ENCODE measurements at regions not wholly inside any gene's neighbourhood (a gene's known extent, or its start where the extent isn't known, plus 50 kb on each side); places are given as distances from the start of the nearest gene placed in this dataset.
A peak's percentile ranks its signal among the peaks of the same experiment; 100 is the strongest.

DNA sequence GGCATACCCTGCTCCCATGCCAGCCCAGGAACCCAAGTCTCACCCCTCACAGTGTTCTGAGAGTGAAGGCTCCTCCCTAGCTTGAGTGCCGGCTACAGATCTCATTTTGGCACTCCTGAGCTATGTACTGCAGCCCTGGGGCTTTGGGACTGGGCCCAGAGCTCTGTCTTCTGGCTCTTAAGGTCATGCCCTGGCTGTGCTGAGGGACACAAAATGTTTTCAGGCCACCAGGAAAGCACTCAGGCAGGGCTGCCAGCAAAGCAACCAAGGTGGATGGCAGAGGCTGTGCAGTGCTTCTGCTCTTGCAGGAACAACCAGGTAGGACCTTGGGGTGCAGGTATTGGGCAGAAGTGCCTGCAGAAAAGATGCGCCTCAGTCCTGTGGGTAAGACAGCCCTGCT, 564.0 kb downstream of the SLC6A15 start:
- H3K9me3 ChIP-seq (ENCODE audit: control insufficient read depth, low read depth, low read length): no peaks in the 10 kb centered on the region
- no peak overlapping the region for H3K9ac ChIP-seq (ENCODE audit: control insufficient read depth, extremely low read depth, insufficient read depth, low read length)
- FAIRE-seq (no peak), DNase-seq (ENCODE audit: low read depth, low spot score) (no peak)
- TF ChIP-seq CTCF (optimal IDR thresholded peaks at IDR 0.05 in 1 of 3, IDR thresholded peaks at IDR 0.05 in 1 of 3, conservative IDR thresholded peaks at IDR 0.05 in 1 of 3; ENCODE audit: extremely low read depth in 1 of 3, insufficient read depth in 2 of 3, low read length in 3 of 3): no peak
- TF ChIP-seq EZH2 (IDR thresholded peaks at IDR 0.05; ENCODE audit: low read length): no peak
- H3K27me3 ChIP-seq (ENCODE audit: control insufficient read depth, extremely low read depth, insufficient read depth, low read length): no peaks in the 10 kb centered on the region
- H3K79me2 ChIP-seq (ENCODE audit: control insufficient read depth, insufficient read depth, low read length): no peaks in the 10 kb centered on the region
- H3K4me2 ChIP-seq (ENCODE audit: control insufficient read depth, extremely low read depth, insufficient read depth, low read depth, low read length): no peak overlapping the region
- H3K4me3 ChIP-seq (ENCODE audit: control insufficient read depth in 2 of 3, extremely low read depth in 1 of 3, insufficient read depth in 2 of 3, low read depth in 1 of 3, low read length in 3 of 3): no peak overlapping the region
- no peaks in the 10 kb centered on the region for H3K36me3 ChIP-seq (ENCODE audit: control insufficient read depth in 2 of 2, extremely low read depth in 1 of 2, insufficient read depth in 2 of 2, low read length in 2 of 2)
- no peaks in the 10 kb centered on the region for H3K9me1 ChIP-seq (ENCODE audit: control insufficient read depth, extremely low read depth, insufficient read depth, low read length)
- no peaks in the 10 kb centered on the region for H4K20me1 ChIP-seq (ENCODE audit: control insufficient read depth, extremely low read depth, insufficient read depth, low read length)
- no peaks in the 10 kb centered on the region for H3K4me1 ChIP-seq (ENCODE audit: control insufficient read depth, extremely low read depth, insufficient read depth, low read length)
- dilution Hi-C loops (cut with MboI; ENCODE audit: extremely low pct_ligation_motif_present, low sequenced_read_pairs): no loop called here
- no peak overlapping the region for H3K27ac ChIP-seq (ENCODE audit: control insufficient read depth, insufficient read depth, low read length)
- peak overlapping the region; percentile 33 for H2AFZ ChIP-seq (ENCODE audit: control insufficient read depth, low read length)

GRCh38 chr12:84341467-84342193, 571.0 kb downstream of the SLC6A15 start:
- no peak overlapping the region for H2AFZ ChIP-seq (ENCODE audit: control insufficient read depth, low read length)
- H3K9ac ChIP-seq (ENCODE audit: control insufficient read depth, extremely low read depth, insufficient read depth, low read length): no peak overlapping the region
- no peak for FAIRE-seq
- no peaks in the 10 kb centered on the region for H3K27me3 ChIP-seq (ENCODE audit: control insufficient read depth, extremely low read depth, insufficient read depth, low read length)
- H3K4me3 ChIP-seq (ENCODE audit: control insufficient read depth in 2 of 3, extremely low read depth in 1 of 3, insufficient read depth in 2 of 3, low read depth in 1 of 3, low read length in 3 of 3): no peak overlapping the region
- dilution Hi-C loops (cut with MboI; ENCODE audit: extremely low pct_ligation_motif_present, low sequenced_read_pairs): no loop called here
- no peaks in the 10 kb centered on the region for H3K9me3 ChIP-seq (ENCODE audit: control insufficient read depth, low read depth, low read length)
- H3K9me1 ChIP-seq (ENCODE audit: control insufficient read depth, extremely low read depth, insufficient read depth, low read length): no peaks in the 10 kb centered on the region
- H4K20me1 ChIP-seq (ENCODE audit: control insufficient read depth, extremely low read depth, insufficient read depth, low read length): no peaks in the 10 kb centered on the region
- H3K4me2 ChIP-seq (ENCODE audit: control insufficient read depth, extremely low read depth, insufficient read depth, low read depth, low read length): no peak overlapping the region
- no peaks in the 10 kb centered on the region for H3K36me3 ChIP-seq (ENCODE audit: control insufficient read depth in 2 of 2, extremely low read depth in 1 of 2, insufficient read depth in 2 of 2, low read length in 2 of 2)
- no peaks in the 10 kb centered on the region for H3K79me2 ChIP-seq (ENCODE audit: control insufficient read depth, insufficient read depth, low read length)
- TF ChIP-seq EZH2 (IDR thresholded peaks at IDR 0.05; ENCODE audit: low read length): no peak
- TF ChIP-seq CTCF (optimal IDR thresholded peaks at IDR 0.05 in 1 of 3, IDR thresholded peaks at IDR 0.05 in 1 of 3, conservative IDR thresholded peaks at IDR 0.05 in 1 of 3; ENCODE audit: extremely low read depth in 1 of 3, insufficient read depth in 2 of 3, low read length in 3 of 3): no peak
- H3K4me1 ChIP-seq (ENCODE audit: control insufficient read depth, extremely low read depth, insufficient read depth, low read length): no peaks in the 10 kb centered on the region
- H3K27ac ChIP-seq (ENCODE audit: control insufficient read depth, insufficient read depth, low read length): no peak overlapping the region
- no peak for DNase-seq (ENCODE audit: low read depth, low spot score)

Measured in keratinocyte (primary cell).